Esophagus squamous epithelium (tissue), 5 donors: ENCODE measurements at regions not wholly inside any gene's neighbourhood (a gene's known extent, or its start where the extent isn't known, plus 50 kb on each side); places are given as distances from the start of the nearest gene placed in this dataset.

Source experiments
- DNase-seq: peaks from one replicate; lab custom pipeline; 2025; lab: John Stamatoyannopoulos, UW
- H3K27ac ChIP-seq, 4 donors: fragments of 200-600 bp; sonication (generic); one replicate each; pipeline ENCODE4 v1.5.1; 2016 to 2019; ENCODE audit warnings: mild to moderate bottlenecking in 1 of 4
- H3K27me3 ChIP-seq, 4 donors: fragments of 200-600 bp; sonication (generic); 1 replicate in 3 of 4; 2 replicates in 1 of 4; pipeline versions ENCODE4 v1.5.1 to v1.6.0; 2017 to 2021; ENCODE audit warnings: antibody characterized with exemption in 1 of 4
- H3K36me3 ChIP-seq, 3 donors: fragments of 200-600 bp; sonication (generic); one replicate each; pipeline ENCODE4 v1.5.1; 2016 to 2019
- H3K4me1 ChIP-seq, 3 donors: fragments of 200-600 bp; sonication (generic); one replicate each; pipeline ENCODE4 v1.5.1; 2017 to 2019
- H3K4me3 ChIP-seq, 4 donors: fragments of 200-600 bp; sonication (generic); 1 replicate in 3 of 4; 2 replicates in 1 of 4; pipeline ENCODE4 v1.5.1; 2016 to 2019; ENCODE audit warnings: mild to moderate bottlenecking in 2 of 4, moderate library complexity in 1 of 4
- H3K9me3 ChIP-seq, 3 donors: fragments of 200-600 bp; sonication (generic); one replicate each; pipeline ENCODE4 v1.5.1; 2016 to 2019
- POLR2A ChIP-seq, 4 donors: fragments of 450-650 bp; IDR thresholded peaks; one replicate each; pipeline ENCODE4 v1.6.1; 2017; ENCODE audit warnings: antibody characterized with exemption in 4 of 4, mild to moderate bottlenecking in 4 of 4, moderate library complexity in 3 of 4
- WGBS, 2 donors: methylation state at CpG; one replicate each; pipeline ENCODE4 v1.1.5; 2018; 5-methylcytosine and 5-hydroxymethylcytosine counted together
- intact Hi-C: fragments of 100-400 bp; cut with DNase I; formaldehyde crosslinking; loops from one replicate; pipeline ENCODE4 v1.15.0; 2022
- TF ChIP-seq, protein P1 (sequence below), 6 experiments: fragments of 450-650 bp in 4 of 6; fragments of 200-600 bp in 2 of 6; sonication (generic) in 2 of 6; IDR thresholded peaks; one replicate each; pipeline ENCODE4 v1.5.1; 2016 to 2019; ENCODE audit warnings: antibody characterized with exemption in 6 of 6, mild to moderate bottlenecking in 4 of 6, moderate library complexity in 4 of 6
- donor health status: DM: yes; HTN: yes; CAD: no.

DNA sequence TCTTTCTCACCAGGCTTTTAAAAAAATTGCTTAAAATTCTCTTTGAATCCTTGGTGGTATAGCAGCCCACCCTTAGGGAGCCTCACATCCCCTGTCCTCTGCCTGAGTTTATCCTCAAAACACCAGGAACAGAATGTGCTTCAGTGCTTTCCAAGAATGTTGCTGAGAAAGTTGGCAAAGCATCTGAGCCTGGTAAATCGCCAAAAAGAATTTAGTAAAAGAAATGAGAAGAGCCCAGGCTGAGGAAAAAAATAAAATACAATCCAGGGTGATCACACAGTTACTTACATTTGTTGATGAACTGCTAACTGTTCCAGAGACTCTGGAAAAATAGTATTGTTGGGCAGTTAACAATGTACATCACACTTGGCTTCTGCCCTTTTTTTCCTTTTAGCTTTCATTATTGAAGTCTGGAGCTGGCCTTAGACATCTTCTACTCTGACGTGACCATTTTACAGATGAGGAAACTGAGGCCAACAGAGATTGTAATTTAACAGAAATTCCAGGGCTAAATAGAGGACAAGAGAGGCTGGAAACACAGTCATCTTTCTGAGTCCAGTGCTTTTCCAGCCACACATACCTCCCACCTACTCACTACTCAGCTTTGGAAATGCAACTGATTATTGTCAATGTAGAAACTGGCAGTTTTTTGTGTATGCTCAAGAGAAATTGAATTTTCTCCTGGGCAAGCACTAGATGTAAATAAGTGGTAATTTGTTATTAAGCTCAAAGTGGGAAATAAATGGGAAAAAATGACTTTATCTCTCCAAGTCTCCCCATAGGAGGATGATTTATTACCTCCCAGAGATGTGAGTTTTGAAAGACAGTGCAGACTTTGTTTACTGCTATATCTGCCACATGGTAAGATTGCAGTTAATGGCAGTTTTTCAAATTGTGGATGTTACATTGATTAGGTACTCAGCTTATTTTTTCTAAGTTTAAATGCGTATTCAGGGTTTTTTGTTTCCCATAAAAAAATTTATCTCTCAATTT is 86.7 kb upstream of the ALDH1A1 start:
- H3K36me3 ChIP-seq: no peaks in the 10 kb centered on the region
- no peak overlapping the region for H3K4me3 ChIP-seq
- peaks cover 0 to 30% (median 6%) of the 10 kb centered on the region in 3 donors for H3K4me1 ChIP-seq
- H3K9me3 ChIP-seq: no peaks in the 10 kb centered on the region
- no peak for DNase-seq
- intact Hi-C loops: no loop called here
- TF ChIP-seq, protein P1, sequence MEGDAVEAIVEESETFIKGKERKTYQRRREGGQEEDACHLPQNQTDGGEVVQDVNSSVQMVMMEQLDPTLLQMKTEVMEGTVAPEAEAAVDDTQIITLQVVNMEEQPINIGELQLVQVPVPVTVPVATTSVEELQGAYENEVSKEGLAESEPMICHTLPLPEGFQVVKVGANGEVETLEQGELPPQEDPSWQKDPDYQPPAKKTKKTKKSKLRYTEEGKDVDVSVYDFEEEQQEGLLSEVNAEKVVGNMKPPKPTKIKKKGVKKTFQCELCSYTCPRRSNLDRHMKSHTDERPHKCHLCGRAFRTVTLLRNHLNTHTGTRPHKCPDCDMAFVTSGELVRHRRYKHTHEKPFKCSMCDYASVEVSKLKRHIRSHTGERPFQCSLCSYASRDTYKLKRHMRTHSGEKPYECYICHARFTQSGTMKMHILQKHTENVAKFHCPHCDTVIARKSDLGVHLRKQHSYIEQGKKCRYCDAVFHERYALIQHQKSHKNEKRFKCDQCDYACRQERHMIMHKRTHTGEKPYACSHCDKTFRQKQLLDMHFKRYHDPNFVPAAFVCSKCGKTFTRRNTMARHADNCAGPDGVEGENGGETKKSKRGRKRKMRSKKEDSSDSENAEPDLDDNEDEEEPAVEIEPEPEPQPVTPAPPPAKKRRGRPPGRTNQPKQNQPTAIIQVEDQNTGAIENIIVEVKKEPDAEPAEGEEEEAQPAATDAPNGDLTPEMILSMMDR (IDR thresholded peaks at IDR 0.05): no peak
- no peak for TF ChIP-seq POLR2A (IDR thresholded peaks at IDR 0.05)
- no peaks in the 10 kb centered on the region for H3K27me3 ChIP-seq
- H3K27ac ChIP-seq: peak overlapping the region; percentile 21 to 85 (median 77)
- WGBS, 2 donors: 46 to 47% methylated on average over 3 of the region's 3 CpGs

GRCh38 chr9:73038613-73039012 is 85.8 kb upstream of the ALDH1A1 start:
- TF ChIP-seq, protein P1 (IDR thresholded peaks at IDR 0.05): no peak
- TF ChIP-seq POLR2A (IDR thresholded peaks at IDR 0.05): no peak
- Histone ChIP-seq H3K4me1 (peaks cover 0 to 30% (median 6%) of the 10 kb centered on the region in 3 donors), H3K27me3 (no peaks in the 10 kb centered on the region), H3K4me3 (peak overlapping the region in 2 of 4 donors; percentile 2 to 25), H3K27ac (peak overlapping the region; percentile 21 to 85 (median 77)), H3K9me3 (no peaks in the 10 kb centered on the region), H3K36me3 (no peaks in the 10 kb centered on the region)
- intact Hi-C loops: no loop called here
- no peak for DNase-seq
- 36 to 42% methylated on average over 2 of the region's 2 CpGs for WGBS, 2 donors

DNA sequence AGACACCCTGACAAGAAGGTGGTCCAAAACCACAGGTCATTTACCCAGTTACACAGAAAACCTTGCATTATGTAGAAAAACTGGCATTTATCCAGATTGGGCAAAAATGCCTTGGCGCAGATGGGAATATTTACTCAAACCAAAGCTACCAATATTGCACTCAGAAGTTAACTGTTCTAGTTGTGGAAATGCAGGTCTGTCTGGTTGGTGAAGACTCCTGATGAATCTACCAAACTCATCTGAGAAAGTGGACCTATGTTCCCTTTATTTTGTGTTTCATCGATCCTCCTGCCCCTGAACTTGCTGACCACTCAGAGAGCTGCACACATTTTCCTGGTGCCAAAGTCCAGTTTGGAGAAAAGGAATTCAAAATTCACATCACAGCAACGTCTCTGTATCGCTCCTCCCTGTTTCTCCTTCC is 85.2 kb upstream of the ALDH1A1 start:
- Histone ChIP-seq H3K27me3 (no peaks in the 10 kb centered on the region), H3K9me3 (no peaks in the 10 kb centered on the region), H3K4me1 (peaks cover 0 to 30% (median 6%) of the 10 kb centered on the region in 3 donors), H3K4me3 (peak overlapping the region in 2 of 4 donors; percentile 2 to 25), H3K27ac (peak overlapping the region; percentile 21 to 85 (median 77)), H3K36me3 (no peaks in the 10 kb centered on the region)
- no peak for DNase-seq
- TF ChIP-seq, protein P1 (IDR thresholded peaks at IDR 0.05): no peak
- no peak for TF ChIP-seq POLR2A (IDR thresholded peaks at IDR 0.05)
- 71 to 74% methylated on average over 4 of the region's 4 CpGs for WGBS, 2 donors
- intact Hi-C loops: no loop called here

DNA sequence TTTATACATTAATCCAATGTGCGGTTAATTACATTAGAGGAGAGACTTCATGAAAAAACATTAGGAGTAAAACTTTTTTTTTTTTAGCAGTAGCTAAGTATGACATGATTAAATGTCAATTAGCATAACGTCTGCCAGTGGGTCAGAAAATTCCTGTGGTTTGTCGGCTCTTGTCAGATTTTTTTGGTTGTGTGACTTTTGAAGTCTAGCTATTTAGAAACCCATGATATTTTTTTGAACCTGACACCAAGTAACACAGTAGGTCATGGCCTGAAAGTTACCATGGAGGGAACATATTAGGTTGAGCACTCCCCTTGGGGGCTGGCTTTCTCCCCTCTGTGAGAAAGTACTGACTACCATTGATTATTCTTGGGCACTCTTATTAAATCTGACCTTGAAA is 84.8 kb upstream of the ALDH1A1 start:
- Histone ChIP-seq H3K4me1 (peaks cover 0 to 30% (median 6%) of the 10 kb centered on the region in 3 donors), H3K4me3 (no peak overlapping the region), H3K27me3 (no peaks in the 10 kb centered on the region), H3K27ac (peak overlapping the region in 2 of 4 donors; percentile 72 to 82), H3K9me3 (no peaks in the 10 kb centered on the region), H3K36me3 (no peaks in the 10 kb centered on the region)
- 43 to 47% methylated on average over 3 of the region's 3 CpGs for WGBS, 2 donors
- DNase-seq: no peak
- intact Hi-C loops: no loop called here
- no peak for TF ChIP-seq POLR2A (IDR thresholded peaks at IDR 0.05)
- TF ChIP-seq, protein P1 (IDR thresholded peaks at IDR 0.05): no peak

- intact Hi-C loops: no loop called here
- H3K27ac ChIP-seq: no peak overlapping the region
- 81 to 93% methylated on average over 2 of the region's 2 CpGs for WGBS, 2 donors
- no peaks in the 10 kb centered on the region for H3K9me3 ChIP-seq
- no peak for DNase-seq
- no peaks in the 10 kb centered on the region for H3K36me3 ChIP-seq
- TF ChIP-seq POLR2A (IDR thresholded peaks at IDR 0.05): no peak
- TF ChIP-seq, protein P1 (IDR thresholded peaks at IDR 0.05): no peak
- no peak overlapping the region for H3K4me3 ChIP-seq
- peaks cover 0 to 26% (median 6%) of the 10 kb centered on the region in 3 donors for H3K4me1 ChIP-seq
- H3K27me3 ChIP-seq: no peaks in the 10 kb centered on the region
These were observed 82.1 kb upstream of the ALDH1A1 start for GRCh38 chr9:73034962-73035361.
